Ishikawa (cell line): ENCODE measurements at regions not wholly inside any gene's neighbourhood (a gene's known extent, or its start where the extent isn't known, plus 50 kb on each side); places are given as distances from the start of the nearest gene placed in this dataset.

Experiments
- CREB1 ChIP-seq: IDR thresholded peaks from 2 replicates; pipeline ENCODE4 v1.6.1; 2012; ENCODE audit warnings: low read depth
- EP300 ChIP-seq: IDR thresholded peaks from 2 replicates; pipeline ENCODE4 v1.6.1; 2012; ENCODE audit warnings: borderline replicate concordance
- RAD21 ChIP-seq: IDR thresholded peaks from 2 replicates; pipeline ENCODE4 v1.6.1; 2012; ENCODE audit warnings: low read depth
- TAF1 ChIP-seq: IDR thresholded peaks from 2 replicates; pipeline ENCODE4 v1.6.1; 2012; ENCODE audit warnings: low read depth, mild to moderate bottlenecking
- TEAD4 ChIP-seq: IDR thresholded peaks from 2 replicates; pipeline ENCODE4 v1.6.1; 2012
- YY1 ChIP-seq: IDR thresholded peaks from 2 replicates; pipeline ENCODE4 v1.6.1; 2012; ENCODE audit warnings: low read depth
- TF ChIP-seq, protein P1 (sequence below): IDR thresholded peaks from 2 replicates; pipeline ENCODE4 v1.6.1; 2012
- TF ChIP-seq, protein P2 (sequence below): IDR thresholded peaks from 2 replicates; pipeline ENCODE4 v1.6.1; 2012; ENCODE audit warnings: low read depth, mild to moderate bottlenecking
- TF ChIP-seq, protein P3 (sequence below): IDR thresholded peaks from 2 replicates; pipeline ENCODE4 v1.6.1; 2012

DNA sequence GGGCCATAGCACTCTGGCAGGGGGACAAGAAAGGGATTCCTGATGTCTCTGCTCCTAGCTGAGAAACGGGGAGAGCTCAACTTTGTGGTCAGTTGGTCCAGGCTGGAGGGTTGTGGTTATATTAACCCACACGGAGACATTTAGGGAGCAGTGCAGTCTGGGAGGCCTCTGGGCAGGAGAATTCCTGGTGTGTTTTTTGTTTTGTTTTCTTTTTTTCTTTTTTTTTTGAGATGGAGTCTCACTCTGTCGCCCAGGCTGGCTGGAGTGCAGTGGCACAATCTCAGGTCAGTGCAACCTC, 88.0 kb upstream of the SHISAL1 start:
- no peak for TF ChIP-seq RAD21
- TF ChIP-seq TAF1 = no peak
- TF ChIP-seq, protein P1, sequence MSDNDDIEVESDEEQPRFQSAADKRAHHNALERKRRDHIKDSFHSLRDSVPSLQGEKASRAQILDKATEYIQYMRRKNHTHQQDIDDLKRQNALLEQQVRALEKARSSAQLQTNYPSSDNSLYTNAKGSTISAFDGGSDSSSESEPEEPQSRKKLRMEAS = no peak
- no peak for TF ChIP-seq YY1
- no peak for TF ChIP-seq CREB1
- TF ChIP-seq, protein P2, sequence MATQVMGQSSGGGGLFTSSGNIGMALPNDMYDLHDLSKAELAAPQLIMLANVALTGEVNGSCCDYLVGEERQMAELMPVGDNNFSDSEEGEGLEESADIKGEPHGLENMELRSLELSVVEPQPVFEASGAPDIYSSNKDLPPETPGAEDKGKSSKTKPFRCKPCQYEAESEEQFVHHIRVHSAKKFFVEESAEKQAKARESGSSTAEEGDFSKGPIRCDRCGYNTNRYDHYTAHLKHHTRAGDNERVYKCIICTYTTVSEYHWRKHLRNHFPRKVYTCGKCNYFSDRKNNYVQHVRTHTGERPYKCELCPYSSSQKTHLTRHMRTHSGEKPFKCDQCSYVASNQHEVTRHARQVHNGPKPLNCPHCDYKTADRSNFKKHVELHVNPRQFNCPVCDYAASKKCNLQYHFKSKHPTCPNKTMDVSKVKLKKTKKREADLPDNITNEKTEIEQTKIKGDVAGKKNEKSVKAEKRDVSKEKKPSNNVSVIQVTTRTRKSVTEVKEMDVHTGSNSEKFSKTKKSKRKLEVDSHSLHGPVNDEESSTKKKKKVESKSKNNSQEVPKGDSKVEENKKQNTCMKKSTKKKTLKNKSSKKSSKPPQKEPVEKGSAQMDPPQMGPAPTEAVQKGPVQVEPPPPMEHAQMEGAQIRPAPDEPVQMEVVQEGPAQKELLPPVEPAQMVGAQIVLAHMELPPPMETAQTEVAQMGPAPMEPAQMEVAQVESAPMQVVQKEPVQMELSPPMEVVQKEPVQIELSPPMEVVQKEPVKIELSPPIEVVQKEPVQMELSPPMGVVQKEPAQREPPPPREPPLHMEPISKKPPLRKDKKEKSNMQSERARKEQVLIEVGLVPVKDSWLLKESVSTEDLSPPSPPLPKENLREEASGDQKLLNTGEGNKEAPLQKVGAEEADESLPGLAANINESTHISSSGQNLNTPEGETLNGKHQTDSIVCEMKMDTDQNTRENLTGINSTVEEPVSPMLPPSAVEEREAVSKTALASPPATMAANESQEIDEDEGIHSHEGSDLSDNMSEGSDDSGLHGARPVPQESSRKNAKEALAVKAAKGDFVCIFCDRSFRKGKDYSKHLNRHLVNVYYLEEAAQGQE = no peak
- TF ChIP-seq EP300 = no peak
- no peak for TF ChIP-seq TEAD4
- TF ChIP-seq, protein P3, sequence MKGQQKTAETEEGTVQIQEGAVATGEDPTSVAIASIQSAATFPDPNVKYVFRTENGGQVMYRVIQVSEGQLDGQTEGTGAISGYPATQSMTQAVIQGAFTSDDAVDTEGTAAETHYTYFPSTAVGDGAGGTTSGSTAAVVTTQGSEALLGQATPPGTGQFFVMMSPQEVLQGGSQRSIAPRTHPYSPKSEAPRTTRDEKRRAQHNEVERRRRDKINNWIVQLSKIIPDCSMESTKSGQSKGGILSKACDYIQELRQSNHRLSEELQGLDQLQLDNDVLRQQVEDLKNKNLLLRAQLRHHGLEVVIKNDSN = no peak
